OCI-LY3 (cell line): ENCODE measurements at regions not wholly inside any gene's neighbourhood (a gene's known extent, or its start where the extent isn't known, plus 50 kb on each side); places are given as distances from the start of the nearest gene placed in this dataset.

Experiments used
- CTCF ChIP-seq: fragments of 200-600, 300-600 bp; sonication (generic); IDR thresholded peaks from 2 replicates; pipeline ENCODE4 v1.5.1; 2014; ENCODE audit warnings: antibody characterized with exemption, low read length, low read depth
- EZH2phosphoT487 ChIP-seq: fragments of 200-600 bp; shearing (Covaris generic); IDR thresholded peaks from 2 replicates; pipeline ENCODE4 v1.6.1; 2018; ENCODE audit warnings: antibody characterized with exemption, mixed run types, low read depth

- no peak for TF ChIP-seq CTCF
- no peak for TF ChIP-seq EZH2phosphoT487
Observed at GRCh38 chr3:194837457-194838127, 151.9 kb downstream of the FAM43A start.
